Right atrium auricular region (tissue), 2 donors: ENCODE measurements at regions not wholly inside any gene's neighbourhood (a gene's known extent, or its start where the extent isn't known, plus 50 kb on each side); places are given as distances from the start of the nearest gene placed in this dataset.
"Not testable (repeated sequence)": the region's sequence is repeated elsewhere in the genome, so short reads cannot be mapped to it uniquely, and the experiment has no call there.

Source experiments
- DNase-seq: peaks from one replicate; pipeline ENCODE4 v3.0.0-alpha.2; 2019; ENCODE audit warnings: low spot score
- H3K27ac ChIP-seq, 2 donors: fragments of 200-600 bp; sonication (generic); 1 replicate in 1 of 2; 2 replicates in 1 of 2; pipeline ENCODE4 v1.5.1; 2016 to 2019
- H3K27me3 ChIP-seq, 2 donors: fragments of 200-600 bp; sonication (generic); one replicate each; pipeline versions ENCODE4 v1.5.1 to v1.6.0; 2017 to 2019
- H3K36me3 ChIP-seq: fragments of 200-600 bp; sonication (generic); one replicate; pipeline ENCODE4 v1.5.1; 2016
- H3K4me1 ChIP-seq, 2 donors: fragments of 200-600 bp; sonication (generic); one replicate each; pipeline versions ENCODE4 v1.5.1 to v1.6.0; 2017 to 2019
- H3K4me3 ChIP-seq, 2 donors: fragments of 200-600 bp; sonication (generic); 1 replicate in 1 of 2; 2 replicates in 1 of 2; pipeline ENCODE4 v1.5.1; 2017 to 2019; ENCODE audit warnings: mild to moderate bottlenecking in 1 of 2, moderate library complexity in 1 of 2
- H3K9me3 ChIP-seq, 2 donors: fragments of 200-600 bp; sonication (generic); one replicate each; pipeline ENCODE4 v1.5.1; 2019
- CTCF ChIP-seq, 2 donors: fragments of 200-600 bp; sonication (generic); IDR thresholded peaks; one replicate each; pipeline ENCODE4 v1.5.1; 2019; ENCODE audit warnings: antibody characterized with exemption in 2 of 2

DNA sequence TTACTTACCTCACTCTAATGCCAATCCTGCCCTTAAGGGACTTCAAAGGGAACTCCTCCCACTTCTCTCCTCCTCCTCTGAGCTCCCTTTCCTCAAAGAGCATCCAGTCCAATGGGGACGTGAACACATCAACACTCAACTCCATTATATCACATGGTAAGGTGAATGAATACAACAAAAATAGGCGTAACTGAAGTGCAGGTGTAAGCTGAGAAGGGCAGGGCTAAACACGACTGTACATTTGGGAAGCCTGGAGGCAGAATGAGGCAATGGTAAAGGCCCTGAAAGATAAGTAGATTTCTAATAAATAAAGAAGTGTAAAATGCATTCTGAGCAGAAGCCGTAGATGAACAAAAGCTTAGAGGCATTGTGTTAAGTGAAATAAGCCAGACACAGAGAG lies 226.1 kb upstream of the TRIB2 start:
- Histone ChIP-seq H3K36me3 (no peaks in the 10 kb centered on the region), H3K4me3 (no peak overlapping the region), H3K27me3 (no peaks in the 10 kb centered on the region), H3K4me1 (peaks cover 0 to 11% of the 10 kb centered on the region in 2 donors), H3K27ac (no peak overlapping the region), H3K9me3 (no peaks in the 10 kb centered on the region)
- no peak for DNase-seq
- no peak for TF ChIP-seq CTCF (IDR thresholded peaks at IDR 0.05)

- H3K9me3 ChIP-seq, H3K27ac ChIP-seq, H3K4me3 ChIP-seq, H3K27me3 ChIP-seq, H3K36me3 ChIP-seq, DNase-seq: not testable (repeated sequence)
- peaks cover 0 to 11% of the 10 kb centered on the region in 2 donors for H3K4me1 ChIP-seq
Observed at GRCh38 chr2:12492360-12492759, 224.4 kb upstream of the TRIB2 start.

DNA sequence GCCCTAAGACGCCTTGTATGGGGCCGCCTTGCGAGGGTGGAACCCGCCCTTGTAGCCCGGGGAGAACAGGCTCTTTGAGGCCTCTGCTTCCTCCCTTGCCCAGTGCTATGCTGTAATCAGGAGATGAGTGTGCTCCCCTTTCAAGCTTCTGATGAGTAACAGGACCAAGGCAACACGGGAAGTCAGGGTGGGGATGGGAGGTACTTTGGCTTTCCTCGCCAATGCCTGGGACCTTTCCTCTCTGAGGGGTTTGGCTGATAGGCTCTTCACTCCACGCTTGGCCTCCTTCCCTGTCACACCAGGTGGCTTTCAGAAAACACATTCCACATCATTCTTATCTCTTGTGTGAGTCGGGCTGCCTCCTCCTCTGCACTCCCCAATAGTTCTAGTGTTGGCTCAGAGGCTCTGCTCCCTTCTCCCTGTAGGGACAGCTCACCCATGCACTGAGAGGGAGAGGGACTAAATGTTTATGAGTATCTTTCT lies 223.7 kb upstream of the TRIB2 start:
- Histone ChIP-seq H3K27me3 (no peaks in the 10 kb centered on the region), H3K36me3 (no peaks in the 10 kb centered on the region), H3K4me3 (no peak overlapping the region), H3K27ac (peak overlapping the region; percentile 48 to 51), H3K9me3 (no peaks in the 10 kb centered on the region), H3K4me1 (peaks cover 0 to 11% of the 10 kb centered on the region in 2 donors)
- no peak for TF ChIP-seq CTCF (IDR thresholded peaks at IDR 0.05)
- DNase-seq: peak; percentile 78

GRCh38 chr2:12495247-12495868 lies 221.4 kb upstream of the TRIB2 start:
- Histone ChIP-seq H3K9me3 (no peaks in the 10 kb centered on the region), H3K4me3 (no peak overlapping the region), H3K36me3 (no peaks in the 10 kb centered on the region), H3K4me1 (peaks cover 0 to 13% of the 10 kb centered on the region in 2 donors), H3K27me3 (no peaks in the 10 kb centered on the region), H3K27ac (no peak overlapping the region)
- TF ChIP-seq CTCF (IDR thresholded peaks at IDR 0.05): no peak
- no peak for DNase-seq

DNA sequence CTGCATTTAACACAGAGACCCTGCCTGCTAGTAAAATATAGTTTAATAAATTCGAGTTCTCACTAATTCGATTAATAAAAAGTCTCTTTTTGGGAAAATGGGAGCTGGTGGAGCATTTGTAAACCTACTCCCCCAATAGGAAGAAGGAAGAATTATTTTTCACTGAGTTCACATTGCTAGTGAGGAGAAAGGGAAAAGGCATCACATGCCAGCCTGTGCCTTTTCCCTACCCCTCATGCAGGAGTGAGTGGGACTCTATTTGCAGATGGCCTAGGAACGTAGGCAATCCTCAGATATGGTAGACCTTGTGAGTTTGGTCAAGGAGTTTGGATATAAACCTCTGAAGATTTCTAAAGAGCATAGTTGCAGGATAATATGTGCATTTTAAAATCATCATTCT lies 218.4 kb upstream of the TRIB2 start:
- Histone ChIP-seq H3K4me3 (no peak overlapping the region), H3K27ac (no peak overlapping the region), H3K9me3 (no peaks in the 10 kb centered on the region), H3K4me1 (peaks cover 0 to 24% of the 10 kb centered on the region in 2 donors), H3K36me3 (no peaks in the 10 kb centered on the region), H3K27me3 (no peaks in the 10 kb centered on the region)
- no peak for TF ChIP-seq CTCF (IDR thresholded peaks at IDR 0.05)
- no peak for DNase-seq

- no peak for TF ChIP-seq CTCF (IDR thresholded peaks at IDR 0.05)
- Histone ChIP-seq H3K4me1 (peaks cover 0 to 19% of the 10 kb centered on the region in 2 donors), H3K27me3 (no peaks in the 10 kb centered on the region), H3K36me3 (no peaks in the 10 kb centered on the region), H3K4me3 (no peak overlapping the region), H3K9me3 (no peaks in the 10 kb centered on the region), H3K27ac (no peak overlapping the region)
- no peak for DNase-seq
Observed at GRCh38 chr2:12498704-12499103, 218.0 kb upstream of the TRIB2 start.
